Mesothelial cell of epicardium (in vitro differentiated cells): ENCODE measurements at regions not wholly inside any gene's neighbourhood (a gene's known extent, or its start where the extent isn't known, plus 50 kb on each side); places are given as distances from the start of the nearest gene placed in this dataset.

Experiments
- DNase-seq, 2 experiments: peaks; one replicate each; pipeline ENCODE4 v3.0.0; 2021; ENCODE audit warnings: low spot score in 2 of 2; ENCODE audit not compliant: unreplicated experiment in 2 of 2
- H3K27ac Mint-ChIP-seq: 2 replicates; pipeline ENCODE4 v1.8.0; 2021; ENCODE audit warnings: mixed read lengths
- H3K27me3 Mint-ChIP-seq: 2 replicates; pipeline ENCODE4 v1.8.0; 2021; ENCODE audit warnings: low read depth, mixed read lengths
- H3K36me3 Mint-ChIP-seq: 2 replicates; pipeline ENCODE4 v1.8.0; 2021; ENCODE audit warnings: mixed read lengths
- H3K4me1 Mint-ChIP-seq: 2 replicates; pipeline ENCODE4 v1.8.0; 2021; ENCODE audit warnings: mixed read lengths
- H3K4me3 Mint-ChIP-seq: 2 replicates; pipeline ENCODE4 v1.8.0; 2021; ENCODE audit warnings: mild to moderate bottlenecking, moderate library complexity, mixed read lengths
- H3K9me3 Mint-ChIP-seq: 2 replicates; pipeline ENCODE4 v1.8.0; 2021; ENCODE audit warnings: mixed read lengths
- CTCF ChIP-seq: fragments of 200-600 bp; sonication (generic); IDR thresholded peaks from one replicate; pipeline ENCODE4 v1.5.0; 2021; ENCODE audit warnings: antibody characterized with exemption; ENCODE audit not compliant: unreplicated experiment

- no peaks in the 10 kb centered on the region for H3K9me3 Mint-ChIP-seq
- no peak for DNase-seq
- H3K27me3 Mint-ChIP-seq = no peaks in the 10 kb centered on the region
- no peak for TF ChIP-seq CTCF
- no peaks in the 10 kb centered on the region for H3K36me3 Mint-ChIP-seq
- peak overlapping the region; percentile 98 for H3K27ac Mint-ChIP-seq
- H3K4me1 Mint-ChIP-seq = peaks cover 33% of the 10 kb centered on the region
- H3K4me3 Mint-ChIP-seq = peak overlapping the region; percentile 90
Measured at GRCh38 chr4:184536065-184536880, 61.9 kb upstream of the IRF2 start.

GRCh38 chr4:184534511-184535391 is 60.4 kb upstream of the IRF2 start:
- TF ChIP-seq CTCF = no peak
- H3K9me3 Mint-ChIP-seq = no peaks in the 10 kb centered on the region
- no peak overlapping the region for H3K4me3 Mint-ChIP-seq
- no peaks in the 10 kb centered on the region for H3K27me3 Mint-ChIP-seq
- no peak for DNase-seq
- H3K36me3 Mint-ChIP-seq = no peaks in the 10 kb centered on the region
- peak overlapping the region; percentile 96 for H3K27ac Mint-ChIP-seq
- peaks cover 33% of the 10 kb centered on the region for H3K4me1 Mint-ChIP-seq

- DNase-seq = no peak
- no peak for TF ChIP-seq CTCF
- H3K27ac Mint-ChIP-seq = peak overlapping the region; percentile 57
- H3K4me3 Mint-ChIP-seq = no peak overlapping the region
- no peaks in the 10 kb centered on the region for H3K36me3 Mint-ChIP-seq
- no peaks in the 10 kb centered on the region for H3K9me3 Mint-ChIP-seq
- H3K4me1 Mint-ChIP-seq = peaks cover 33% of the 10 kb centered on the region
- H3K27me3 Mint-ChIP-seq = no peaks in the 10 kb centered on the region
Measured at GRCh38 chr4:184533908-184534307, 59.6 kb upstream of the IRF2 start.

- H3K27ac Mint-ChIP-seq = no peak overlapping the region
- peaks cover 11% of the 10 kb centered on the region for H3K9me3 Mint-ChIP-seq
- no peaks in the 10 kb centered on the region for H3K36me3 Mint-ChIP-seq
- no peaks in the 10 kb centered on the region for H3K27me3 Mint-ChIP-seq
- no peak for TF ChIP-seq CTCF
- peaks cover 23% of the 10 kb centered on the region for H3K4me1 Mint-ChIP-seq
- no peak overlapping the region for H3K4me3 Mint-ChIP-seq
- DNase-seq = no peak
Measured at GRCh38 chr4:184531008-184531407, 56.7 kb upstream of the IRF2 start.

GRCh38 chr4:184529283-184529682 is 54.9 kb upstream of the IRF2 start:
- Mint-ChIP-seq H3K27ac (no peak overlapping the region), H3K9me3 (peaks cover 28% of the 10 kb centered on the region), H3K36me3 (peaks cover 13% of the 10 kb centered on the region), H3K27me3 (no peaks in the 10 kb centered on the region), H3K4me3 (no peak overlapping the region), H3K4me1 (peaks cover 7% of the 10 kb centered on the region)
- DNase-seq = no peak
- TF ChIP-seq CTCF = no peak
